H1 (cell line): ENCODE measurements at regions not wholly inside any gene's neighbourhood (a gene's known extent, or its start where the extent isn't known, plus 50 kb on each side); places are given as distances from the start of the nearest gene placed in this dataset.

Experiments used
- CEBPB ChIP-seq: IDR thresholded peaks from 2 replicates; pipeline ENCODE4 v1.6.1; 2012; ENCODE audit warnings: low read depth, low read length
- POLR2AphosphoS5 ChIP-seq: IDR thresholded peaks from 2 replicates; pipeline ENCODE4 v1.6.1; 2011; ENCODE audit warnings: low read depth, low read length
- TBP ChIP-seq: IDR thresholded peaks from 2 replicates; pipeline ENCODE4 v1.6.1; 2011; ENCODE audit warnings: low read depth, low read length, improper control_type of control experiment
- ZNF274 ChIP-seq: IDR thresholded peaks from 2 replicates; pipeline ENCODE4 v1.7.0; 2012; ENCODE audit warnings: low read length, borderline replicate concordance; ENCODE audit errors: extremely low read depth
- TF ChIP-seq, protein P1 (sequence below), 3 experiments: IDR thresholded peaks; 1 replicate in 2 of 3; 2 replicates in 1 of 3; pipeline versions ENCODE4 v1.5.1 to v1.6.1; 2011; ENCODE audit warnings: low read length in 3 of 3, mild to moderate bottlenecking in 3 of 3, inconsistent platforms in 2 of 3, low read depth in 1 of 3, moderate library complexity in 1 of 3; ENCODE audit not compliant: insufficient read depth in 1 of 3; ENCODE audit errors: control extremely low read depth in 1 of 3

DNA sequence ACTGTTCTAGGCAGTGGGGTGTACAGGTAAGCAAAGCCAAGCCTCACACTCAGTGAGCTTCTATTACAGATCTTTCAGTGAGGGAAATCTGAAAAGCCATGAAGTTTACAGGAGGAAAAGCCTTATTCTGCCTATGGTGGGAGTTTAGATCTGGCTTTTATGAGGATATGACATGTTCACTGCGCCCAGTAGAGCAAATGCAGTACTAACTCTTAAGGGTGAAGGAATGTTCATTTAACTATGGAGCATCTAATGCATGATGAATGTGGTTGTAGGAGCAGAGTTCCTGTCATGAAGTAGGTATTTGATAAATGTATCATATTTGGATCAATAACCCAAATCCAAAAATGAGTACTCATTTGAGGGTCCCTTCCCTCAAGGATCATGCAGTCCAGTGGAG lies 230.2 kb upstream of the PAPPA start:
- TF ChIP-seq ZNF274 (no peak), CEBPB (no peak), POLR2AphosphoS5 (no peak), TBP (no peak)
- TF ChIP-seq, protein P1, sequence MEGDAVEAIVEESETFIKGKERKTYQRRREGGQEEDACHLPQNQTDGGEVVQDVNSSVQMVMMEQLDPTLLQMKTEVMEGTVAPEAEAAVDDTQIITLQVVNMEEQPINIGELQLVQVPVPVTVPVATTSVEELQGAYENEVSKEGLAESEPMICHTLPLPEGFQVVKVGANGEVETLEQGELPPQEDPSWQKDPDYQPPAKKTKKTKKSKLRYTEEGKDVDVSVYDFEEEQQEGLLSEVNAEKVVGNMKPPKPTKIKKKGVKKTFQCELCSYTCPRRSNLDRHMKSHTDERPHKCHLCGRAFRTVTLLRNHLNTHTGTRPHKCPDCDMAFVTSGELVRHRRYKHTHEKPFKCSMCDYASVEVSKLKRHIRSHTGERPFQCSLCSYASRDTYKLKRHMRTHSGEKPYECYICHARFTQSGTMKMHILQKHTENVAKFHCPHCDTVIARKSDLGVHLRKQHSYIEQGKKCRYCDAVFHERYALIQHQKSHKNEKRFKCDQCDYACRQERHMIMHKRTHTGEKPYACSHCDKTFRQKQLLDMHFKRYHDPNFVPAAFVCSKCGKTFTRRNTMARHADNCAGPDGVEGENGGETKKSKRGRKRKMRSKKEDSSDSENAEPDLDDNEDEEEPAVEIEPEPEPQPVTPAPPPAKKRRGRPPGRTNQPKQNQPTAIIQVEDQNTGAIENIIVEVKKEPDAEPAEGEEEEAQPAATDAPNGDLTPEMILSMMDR (IDR thresholded peaks at IDR 0.05; ENCODE audit: control extremely low read depth in 1 of 3, insufficient read depth in 1 of 3, low read depth in 1 of 3, low read length in 3 of 3): no peak
